OCI-LY7 (cell line): ENCODE measurements at regions not wholly inside any gene's neighbourhood (a gene's known extent, or its start where the extent isn't known, plus 50 kb on each side); places are given as distances from the start of the nearest gene placed in this dataset.

Source experiments
- BruUV-seq: library from RNA; stranded (reverse); fragments of 400-500 nt; replicated peaks from 2 replicates; lab custom pipeline; 2021; lab: Mats Ljungman, UMichigan
- CTCF ChIA-PET: fragments of 300-600 bp; sonication (Branson Sonifier 250); formaldehyde crosslinking; loops from one replicate; lab custom pipeline; 2022; ENCODE audit warnings: antibody characterized with exemption; ENCODE audit not compliant: unreplicated experiment; lab: Charles Lee
- POLR2A ChIA-PET: fragments of 300-600 bp; sonication (Branson Sonifier 250); formaldehyde crosslinking; loops from one replicate; lab custom pipeline; 2022; ENCODE audit warnings: antibody characterized with exemption; lab: Charles Lee
- DNase-seq: peaks from one replicate; pipeline ENCODE4 v3.0.0-alpha.2; 2015; ENCODE audit warnings: low spot score
- H2AFZ ChIP-seq: fragments of 200-600 bp; sonication (generic), shearing (Covaris generic); 2 replicates; pipeline ENCODE4 v1.6.1; 2014; ENCODE audit warnings: mild to moderate bottlenecking, antibody characterized with exemption, low read length, moderate library complexity
- H3K27ac ChIP-seq: fragments of 200-600 bp; sonication (generic); 2 replicates; pipeline ENCODE4 v1.5.1; 2014; ENCODE audit warnings: mixed run types, low read depth, mild to moderate bottlenecking, moderate library complexity, low read length, inconsistent platforms; ENCODE audit not compliant: poor library complexity, severe bottlenecking
- H3K36me3 ChIP-seq: fragments of 200-600 bp; sonication (generic); 2 replicates; pipeline ENCODE4 v1.6.1; 2014; ENCODE audit warnings: mild to moderate bottlenecking, antibody characterized with exemption, low read length, moderate library complexity, mixed read lengths; ENCODE audit not compliant: insufficient read depth
- H3K4me1 ChIP-seq: fragments of 200-600 bp; sonication (generic); 2 replicates; pipeline ENCODE4 v1.5.1; 2014; ENCODE audit warnings: mild to moderate bottlenecking, low read length; ENCODE audit not compliant: insufficient read depth, poor library complexity, severe bottlenecking
- H3K4me2 ChIP-seq: fragments of 200-600 bp; sonication (generic); 2 replicates; pipeline ENCODE4 v1.6.1; 2014; ENCODE audit warnings: mild to moderate bottlenecking, low read length
- H3K4me3 ChIP-seq: fragments of 200-600 bp; sonication (generic); 2 replicates; pipeline ENCODE4 v1.5.1; 2014; ENCODE audit warnings: mild to moderate bottlenecking, low read depth, low read length; ENCODE audit not compliant: poor library complexity, severe bottlenecking
- H3K79me2 ChIP-seq: fragments of 200-600 bp; sonication (generic); 2 replicates; pipeline ENCODE4 v1.6.1; 2016; ENCODE audit warnings: low read depth, mild to moderate bottlenecking, low read length, moderate library complexity, mixed read lengths; ENCODE audit not compliant: insufficient read depth
- H3K9me2 ChIP-seq: fragments of 200-600 bp; sonication (generic); 2 replicates; pipeline ENCODE4 v1.6.1; 2016; ENCODE audit warnings: mild to moderate bottlenecking, low read length, mixed read lengths; ENCODE audit not compliant: insufficient read depth
- H3K9me3 ChIP-seq: fragments of 200-600 bp; sonication (generic); 2 replicates; pipeline ENCODE4 v1.6.1; 2014; ENCODE audit warnings: mild to moderate bottlenecking, mixed run types, low read length, mixed read lengths
- H4K20me1 ChIP-seq: fragments of 200-600 bp; sonication (generic); 2 replicates; pipeline ENCODE4 v1.6.1; 2014; ENCODE audit warnings: mild to moderate bottlenecking, antibody characterized with exemption, low read length, moderate library complexity, mixed read lengths; ENCODE audit not compliant: insufficient read depth
- CTCF ChIP-seq: fragments of 200-600 bp; sonication (generic); conservative IDR thresholded peaks from 2 replicates; pipeline ENCODE4 v1.5.1; 2014; ENCODE audit warnings: mild to moderate bottlenecking, antibody characterized with exemption, low read length, moderate library complexity, mixed read lengths
- EZH2phosphoT487 ChIP-seq: fragments of 200-600 bp; sonication (generic); IDR thresholded peaks from 2 replicates; pipeline ENCODE4 v1.6.1; 2018; ENCODE audit warnings: low read depth, borderline replicate concordance, mild to moderate bottlenecking, mixed run types, antibody characterized with exemption, low read length, moderate library complexity, mixed read lengths
- intact Hi-C: fragments of 100-400 bp; cut with micrococcal nuclease; formaldehyde crosslinking; loops from one replicate; pipeline ENCODE4 v1.10.0; 2022; ENCODE audit not compliant: unreplicated experiment

GRCh38 chr10:29763396-29763795 is 128.6 kb upstream of the SVIL start:
- no peak for DNase-seq
- TF ChIP-seq EZH2phosphoT487 = no peak
- no peak for TF ChIP-seq CTCF
- Histone ChIP-seq H3K9me2 (no peaks in the 10 kb centered on the region), H3K79me2 (no peaks in the 10 kb centered on the region), H3K4me2 (no peak overlapping the region), H4K20me1 (no peaks in the 10 kb centered on the region), H2AFZ (no peak overlapping the region), H3K36me3 (no peaks in the 10 kb centered on the region), H3K27ac (no peak overlapping the region), H3K9me3 (no peaks in the 10 kb centered on the region), H3K4me3 (no peak overlapping the region), H3K4me1 (no peaks in the 10 kb centered on the region)
- CTCF ChIA-PET = no interaction called here
- POLR2A ChIA-PET = interaction anchor here (1.3 kb wide), 1 partner anchor 47 kb away, joined by 3 read pairs; no protein-coding TSS in a partner anchor
- intact Hi-C loops = no loop called here
- BruUV-seq = no TSS peak

GRCh38 chr10:29761916-29762315 is 127.1 kb upstream of the SVIL start:
- TF ChIP-seq CTCF (no peak), EZH2phosphoT487 (no peak)
- Histone ChIP-seq H2AFZ (no peak overlapping the region), H3K36me3 (no peaks in the 10 kb centered on the region), H3K4me1 (no peaks in the 10 kb centered on the region), H3K9me3 (no peaks in the 10 kb centered on the region), H3K4me2 (no peak overlapping the region), H3K9me2 (no peaks in the 10 kb centered on the region), H3K4me3 (no peak overlapping the region), H3K27ac (no peak overlapping the region), H4K20me1 (no peaks in the 10 kb centered on the region), H3K79me2 (no peaks in the 10 kb centered on the region)
- DNase-seq = no peak
- ChIA-PET CTCF (no interaction called here), POLR2A (interaction anchor here (0.7 kb wide), 1 partner anchor 9 kb away, joined by 5 read pairs; no protein-coding TSS in a partner anchor)
- intact Hi-C loops = no loop called here
- BruUV-seq = no TSS peak

- Histone ChIP-seq H3K4me1 (no peaks in the 10 kb centered on the region), H2AFZ (no peak overlapping the region), H4K20me1 (no peaks in the 10 kb centered on the region), H3K4me3 (no peak overlapping the region), H3K79me2 (no peaks in the 10 kb centered on the region), H3K4me2 (no peak overlapping the region), H3K9me3 (no peaks in the 10 kb centered on the region), H3K36me3 (no peaks in the 10 kb centered on the region), H3K27ac (no peak overlapping the region), H3K9me2 (no peaks in the 10 kb centered on the region)
- no peak for DNase-seq
- intact Hi-C loops = no loop called here
- ChIA-PET CTCF (no interaction called here), POLR2A (no interaction called here)
- no peak for TF ChIP-seq EZH2phosphoT487
- TF ChIP-seq CTCF = no peak
- BruUV-seq = no TSS peak
Observed at GRCh38 chr10:29760138-29760900, 125.5 kb upstream of the SVIL start.
